B cell (primary cell): ENCODE measurements at regions not wholly inside any gene's neighbourhood (a gene's known extent, or its start where the extent isn't known, plus 50 kb on each side); places are given as distances from the start of the nearest gene placed in this dataset.

Experiments
- ATAC-seq: fragments of 200-7000 bp; cut with Tn5 transposase; one replicate; pipeline ENCODE4 v1.10.0; 2021; ENCODE audit warnings: low read depth, mild to moderate bottlenecking, moderate number of reproducible peaks, moderate library complexity
- CTCF ChIA-PET: fragments of 350-600 bp; sonication (Branson Sonifier 250); formaldehyde crosslinking; loops from one replicate; lab custom pipeline; 2021; ENCODE audit warnings: antibody characterized with exemption, inconsistent platforms; lab: Charles Lee
- POLR2A ChIA-PET: fragments of 350-600 bp; sonication (Branson Sonifier 250); formaldehyde crosslinking; loops from one replicate; lab custom pipeline; 2021; ENCODE audit warnings: antibody characterized with exemption; lab: Charles Lee
- DNase-seq: peaks from one replicate; pipeline ENCODE4 v3.0.0; 2013
- H2AFZ ChIP-seq: 2 replicates; pipeline ENCODE4 v1.6.1; 2012; ENCODE audit warnings: mild to moderate bottlenecking, low read depth, low read length; ENCODE audit not compliant: insufficient read depth, poor library complexity, severe bottlenecking
- H3K27ac ChIP-seq, 2 donors: 1 replicate in 1 of 2; 2 replicates in 1 of 2; pipeline ENCODE4 v1.5.1; 2012 to 2013; ENCODE audit warnings: low read length in 2 of 2, mild to moderate bottlenecking in 2 of 2, moderate library complexity in 1 of 2
- H3K27me3 ChIP-seq, 4 experiments: fragments of 200-600 bp in 1 of 4; sonication (generic) in 1 of 4; replicated peaks in 1 of 4; 1 replicate in 2 of 4; 2 replicates in 2 of 4; pipeline versions ENCODE4 v1.6.1 to v1.7.0; 2013 to 2016; ENCODE audit warnings: low read length in 3 of 4, mild to moderate bottlenecking in 2 of 4, mixed read lengths in 1 of 4, moderate library complexity in 1 of 4; ENCODE audit not compliant: insufficient read depth in 4 of 4, control insufficient read depth in 3 of 4; ENCODE audit errors: control extremely low read depth in 1 of 4
- H3K36me3 ChIP-seq, 2 experiments: replicated peaks in 1 of 2; 1 replicate in 1 of 2; 2 replicates in 1 of 2; pipeline versions ENCODE4 v1.6.1 to v1.7.1; 2013; ENCODE audit warnings: low read length in 1 of 2; ENCODE audit not compliant: insufficient read depth in 2 of 2, control insufficient read depth in 1 of 2; ENCODE audit errors: control extremely low read depth in 1 of 2, extremely low read depth in 1 of 2
- H3K4me1 ChIP-seq, 2 donors: fragments of 200-600 bp in 1 of 2; sonication (generic) in 1 of 2; 1 replicate in 1 of 2; 2 replicates in 1 of 2; pipeline versions ENCODE4 v1.5.1 to v1.6.1; 2013 to 2017; ENCODE audit warnings: low read length in 2 of 2; ENCODE audit not compliant: control insufficient read depth in 2 of 2, insufficient read depth in 2 of 2
- H3K4me2 ChIP-seq: replicated peaks from 2 replicates; pipeline ENCODE3; 2012; ENCODE audit warnings: mild to moderate bottlenecking, low read depth, low read length; ENCODE audit not compliant: poor library complexity, severe bottlenecking
- H3K4me3 ChIP-seq, 5 experiments: fragments of 200-600 bp in 1 of 5; sonication (generic) in 1 of 5; 1 replicate in 3 of 5; 2 replicates in 2 of 5; pipeline versions ENCODE4 v1.5.1 to v1.7.0; 2011 to 2016; ENCODE audit warnings: low read length in 4 of 5, mild to moderate bottlenecking in 4 of 5, low read depth in 2 of 5, control low read depth in 1 of 5, moderate library complexity in 1 of 5; ENCODE audit not compliant: insufficient read depth in 1 of 5; ENCODE audit errors: control extremely low read depth in 1 of 5, extremely low read depth in 1 of 5
- H3K79me2 ChIP-seq: fragments of 200-600 bp; sonication (generic); one replicate; pipeline ENCODE4 v1.6.0; 2016; ENCODE audit warnings: low read length; ENCODE audit not compliant: control insufficient read depth, insufficient read depth
- H3K9ac ChIP-seq: fragments of 200-600 bp; sonication (generic); 2 replicates; pipeline ENCODE4 v1.6.1; 2017; ENCODE audit warnings: mild to moderate bottlenecking, low read length, moderate library complexity
- H3K9me3 ChIP-seq, 3 donors: one replicate each; pipeline versions ENCODE4 v1.6.1 to v1.7.1; 2013; ENCODE audit warnings: low read length in 2 of 3; ENCODE audit not compliant: control insufficient read depth in 2 of 3, insufficient read depth in 1 of 3; ENCODE audit errors: control extremely low read depth in 1 of 3
- H4K20me1 ChIP-seq: 2 replicates; pipeline ENCODE4 v1.6.0; 2012; ENCODE audit warnings: mild to moderate bottlenecking, low read length; ENCODE audit not compliant: insufficient read depth, control insufficient read depth, poor library complexity, severe bottlenecking
- H3K27ac Mint-ChIP-seq: one replicate; pipeline ENCODE4 v1.8.0; 2021; ENCODE audit warnings: mixed read lengths
- H3K27me3 Mint-ChIP-seq: one replicate; pipeline ENCODE4 v1.8.0; 2021; ENCODE audit warnings: mixed read lengths
- H3K4me1 Mint-ChIP-seq: one replicate; pipeline ENCODE4 v1.8.0; 2021; ENCODE audit warnings: mixed read lengths
- H3K4me3 Mint-ChIP-seq: one replicate; pipeline ENCODE4 v1.8.0; 2021; ENCODE audit warnings: mixed read lengths
- H3K9me3 Mint-ChIP-seq: one replicate; pipeline ENCODE4 v1.8.0; 2022; ENCODE audit warnings: mixed read lengths; ENCODE audit not compliant: insufficient read depth
- EZH2 ChIP-seq: IDR thresholded peaks from 2 replicates; pipeline ENCODE4 v1.6.1; 2012; ENCODE audit warnings: borderline replicate concordance, low read depth, mild to moderate bottlenecking, moderate library complexity, low read length; ENCODE audit not compliant: insufficient read depth, poor library complexity, severe bottlenecking
- WGBS: methylation state at CpG from one replicate; pipeline ENCODE4 v1.1.5; 2013; ENCODE audit warnings: missing lambda C conversion rate; ENCODE audit not compliant: insufficient coverage; 5-methylcytosine and 5-hydroxymethylcytosine counted together
- intact Hi-C: fragments of 100-400 bp; cut with micrococcal nuclease; formaldehyde crosslinking; loops from one replicate; pipeline ENCODE4 v1.10.0; 2022
- TF ChIP-seq, protein P1 (sequence below): fragments of 200-600 bp; IDR thresholded peaks from one replicate; pipeline ENCODE4 v1.8.0; 2022; ENCODE audit warnings: antibody characterized with exemption, mild to moderate bottlenecking

DNA sequence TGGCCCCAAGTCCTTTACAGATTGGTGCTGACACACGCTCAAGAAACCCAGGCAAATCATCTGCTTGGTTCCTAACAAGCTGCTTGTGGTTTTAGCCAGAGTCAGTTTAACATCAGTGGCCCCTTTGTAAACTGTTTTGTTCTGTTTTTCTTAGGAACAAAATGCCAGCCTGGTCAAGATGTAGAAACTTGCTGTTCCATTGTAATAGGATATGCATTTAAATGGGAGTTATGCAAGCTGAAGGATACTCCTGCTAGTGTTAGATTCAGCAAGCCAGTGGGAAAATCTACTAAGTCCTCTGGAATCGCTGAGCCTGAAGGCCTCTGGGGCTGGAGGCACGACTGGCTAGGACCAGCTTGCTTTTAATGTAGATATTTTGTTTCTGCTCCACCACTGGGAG, 391.1 kb downstream of the TLE4 start:
- WGBS, result 73% methylated on average over 2 of the region's 3 CpGs
- Mint-ChIP-seq H3K27me3 (no peaks in the 10 kb centered on the region), H3K9me3 (no peaks in the 10 kb centered on the region), H3K27ac (no peak overlapping the region), H3K4me1 (no peaks in the 10 kb centered on the region), H3K4me3 (no peak overlapping the region)
- H3K9me3 ChIP-seq, result no peaks in the 10 kb centered on the region
- no peak overlapping the region for H3K4me3 ChIP-seq
- ChIA-PET POLR2A (no interaction called here), CTCF (no interaction called here)
- no peaks in the 10 kb centered on the region for H3K27me3 ChIP-seq
- TF ChIP-seq EZH2, result no peak
- TF ChIP-seq, protein P1, sequence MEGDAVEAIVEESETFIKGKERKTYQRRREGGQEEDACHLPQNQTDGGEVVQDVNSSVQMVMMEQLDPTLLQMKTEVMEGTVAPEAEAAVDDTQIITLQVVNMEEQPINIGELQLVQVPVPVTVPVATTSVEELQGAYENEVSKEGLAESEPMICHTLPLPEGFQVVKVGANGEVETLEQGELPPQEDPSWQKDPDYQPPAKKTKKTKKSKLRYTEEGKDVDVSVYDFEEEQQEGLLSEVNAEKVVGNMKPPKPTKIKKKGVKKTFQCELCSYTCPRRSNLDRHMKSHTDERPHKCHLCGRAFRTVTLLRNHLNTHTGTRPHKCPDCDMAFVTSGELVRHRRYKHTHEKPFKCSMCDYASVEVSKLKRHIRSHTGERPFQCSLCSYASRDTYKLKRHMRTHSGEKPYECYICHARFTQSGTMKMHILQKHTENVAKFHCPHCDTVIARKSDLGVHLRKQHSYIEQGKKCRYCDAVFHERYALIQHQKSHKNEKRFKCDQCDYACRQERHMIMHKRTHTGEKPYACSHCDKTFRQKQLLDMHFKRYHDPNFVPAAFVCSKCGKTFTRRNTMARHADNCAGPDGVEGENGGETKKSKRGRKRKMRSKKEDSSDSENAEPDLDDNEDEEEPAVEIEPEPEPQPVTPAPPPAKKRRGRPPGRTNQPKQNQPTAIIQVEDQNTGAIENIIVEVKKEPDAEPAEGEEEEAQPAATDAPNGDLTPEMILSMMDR, result no peak
- no peak overlapping the region for H2AFZ ChIP-seq
- H3K27ac ChIP-seq, result no peak overlapping the region
- intact Hi-C loops, result no loop called here
- H3K36me3 ChIP-seq, result no peaks in the 10 kb centered on the region
- ATAC-seq (no peak), DNase-seq (no peak)
- H3K9ac ChIP-seq, result no peak overlapping the region
- H3K4me2 ChIP-seq, result no peak overlapping the region
- no peaks in the 10 kb centered on the region for H3K4me1 ChIP-seq
- no peaks in the 10 kb centered on the region for H4K20me1 ChIP-seq
- no peaks in the 10 kb centered on the region for H3K79me2 ChIP-seq

DNA sequence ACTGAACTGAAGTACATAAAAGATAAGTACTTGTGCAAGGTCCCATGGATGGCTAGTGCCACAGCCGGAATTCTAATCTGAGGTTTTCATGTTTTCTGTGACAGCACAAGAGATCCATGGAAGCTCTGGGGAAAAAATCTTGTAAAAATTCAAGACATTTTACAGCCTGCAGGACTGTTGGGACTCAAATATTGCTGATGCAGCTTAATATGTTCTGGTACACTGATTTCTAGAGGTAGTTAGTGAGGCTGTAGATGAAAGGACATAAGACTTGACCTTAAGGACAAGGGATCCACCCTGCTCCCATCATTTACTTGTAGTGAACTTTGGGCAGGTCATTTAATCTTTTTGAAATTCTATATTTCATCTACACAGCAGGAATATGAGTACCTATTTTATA, 390.4 kb downstream of the TLE4 start:
- Histone ChIP-seq H2AFZ (no peak overlapping the region), H3K4me1 (no peaks in the 10 kb centered on the region), H3K4me3 (no peak overlapping the region), H3K9ac (no peak overlapping the region), H3K27me3 (no peaks in the 10 kb centered on the region), H3K79me2 (no peaks in the 10 kb centered on the region), H4K20me1 (no peaks in the 10 kb centered on the region), H3K4me2 (no peak overlapping the region), H3K27ac (no peak overlapping the region), H3K9me3 (no peaks in the 10 kb centered on the region), H3K36me3 (no peaks in the 10 kb centered on the region)
- intact Hi-C loops, result no loop called here
- H3K27me3 Mint-ChIP-seq, result no peaks in the 10 kb centered on the region
- DNase-seq, result no peak
- ChIA-PET CTCF (no interaction called here), POLR2A (no interaction called here)
- H3K4me3 Mint-ChIP-seq, result no peak overlapping the region
- H3K9me3 Mint-ChIP-seq, result no peaks in the 10 kb centered on the region
- TF ChIP-seq EZH2, result no peak
- TF ChIP-seq, protein P1, result no peak
- 100% methylated on average over 1 of the region's 1 CpG for WGBS
- ATAC-seq, result no peak
- no peaks in the 10 kb centered on the region for H3K4me1 Mint-ChIP-seq
- no peak overlapping the region for H3K27ac Mint-ChIP-seq
